Small intestine (tissue), 7 donors: ENCODE measurements at regions not wholly inside any gene's neighbourhood (a gene's known extent, or its start where the extent isn't known, plus 50 kb on each side); places are given as distances from the start of the nearest gene placed in this dataset.

Experiments
- DNase-seq, 2 donors: peaks; one replicate each; pipeline versions ENCODE4 v3.0.0 to v3.0.0-alpha.2; 2013
- FAIRE-seq: peaks from 2 replicates; lab custom pipeline; 2012; peaks lifted over from hg19 to GRCh38; lab: Jason Lieb, UNC
- H3K27ac ChIP-seq, 3 donors: one replicate each; pipeline ENCODE4 v1.5.1; 2013; ENCODE audit warnings: low read length in 2 of 3, mild to moderate bottlenecking in 2 of 3, control low read depth in 1 of 3, inconsistent platforms in 1 of 3, low read depth in 1 of 3, moderate library complexity in 1 of 3
- H3K27me3 ChIP-seq, 3 donors: one replicate each; pipeline ENCODE4 v1.6.1; 2013; ENCODE audit warnings: low read length in 3 of 3, inconsistent platforms in 1 of 3; ENCODE audit not compliant: control insufficient read depth in 3 of 3, insufficient read depth in 3 of 3
- H3K36me3 ChIP-seq, 3 donors: one replicate each; pipeline ENCODE4 v1.6.1; 2013; ENCODE audit warnings: low read length in 3 of 3, inconsistent platforms in 1 of 3, low read depth in 1 of 3, mild to moderate bottlenecking in 1 of 3, moderate library complexity in 1 of 3; ENCODE audit not compliant: control insufficient read depth in 3 of 3, insufficient read depth in 2 of 3
- H3K4me1 ChIP-seq, 3 donors: one replicate each; pipeline ENCODE4 v1.6.1; 2013; ENCODE audit warnings: low read length in 2 of 3, inconsistent platforms in 1 of 3, low read depth in 1 of 3, mild to moderate bottlenecking in 1 of 3, moderate library complexity in 1 of 3; ENCODE audit not compliant: control insufficient read depth in 3 of 3, insufficient read depth in 2 of 3
- H3K4me3 ChIP-seq, 3 donors: one replicate each; pipeline ENCODE4 v1.5.1; 2013; ENCODE audit warnings: low read length in 3 of 3, control low read depth in 1 of 3, inconsistent platforms in 1 of 3, low read depth in 1 of 3, mild to moderate bottlenecking in 1 of 3, moderate library complexity in 1 of 3
- H3K9me3 ChIP-seq, 2 donors: one replicate each; pipeline ENCODE4 v1.6.1; 2013; ENCODE audit warnings: low read depth in 1 of 2, low read length in 1 of 2; ENCODE audit not compliant: control insufficient read depth in 2 of 2, insufficient read depth in 1 of 2
- WGBS, 3 donors: extraction: QIAGEN DNeasy Blood & Tissue Kit; methylation state at CpG; one replicate each; pipeline ENCODE4 v1.1.7; 2013; 5-methylcytosine and 5-hydroxymethylcytosine counted together
- donor health status: healthy with polysubstance abuse.
- donor health status: control.
- donor health status: control.
- donor health status: Bipolar disorder and iron deficiency.
- donor health status: healthy.

DNA sequence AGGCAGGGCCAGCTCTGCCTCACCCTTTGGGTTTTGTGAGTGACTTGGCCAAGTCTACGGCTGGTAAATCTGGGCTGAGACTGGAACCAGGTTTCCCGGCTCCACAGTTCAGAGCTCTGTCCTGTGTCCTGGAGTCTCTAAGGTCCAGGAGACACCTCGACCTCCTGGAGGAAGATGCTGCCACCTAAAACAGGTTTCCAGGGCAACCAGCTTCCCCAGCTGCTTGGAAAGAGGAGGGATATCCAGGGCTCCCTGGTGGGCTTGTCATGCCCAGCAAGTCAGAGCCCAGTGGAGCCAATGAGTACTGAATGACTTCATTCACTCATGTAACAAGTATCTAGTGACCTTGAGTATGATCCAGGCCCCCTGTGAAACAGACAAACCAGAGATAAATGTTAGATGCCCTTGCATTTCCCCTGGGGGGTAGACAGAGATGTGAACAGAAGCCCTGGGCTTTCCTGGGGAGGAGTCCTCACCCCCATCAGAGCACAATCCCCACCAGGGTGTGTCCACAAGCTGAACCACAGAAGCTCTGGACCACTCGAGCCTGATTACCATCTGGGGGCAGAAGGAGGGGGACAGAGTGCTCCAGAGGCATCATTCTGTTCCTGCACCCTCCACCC lies 181.2 kb upstream of the RAB4A start:
- WGBS, 3 donors: 71 to 86% (median 74%) methylated on average over 4 of the region's 4 CpGs
- H3K36me3 ChIP-seq: no peaks in the 10 kb centered on the region
- DNase-seq: no peak
- H3K27me3 ChIP-seq: no peaks in the 10 kb centered on the region
- no peak overlapping the region for H3K27ac ChIP-seq
- H3K4me3 ChIP-seq: no peak overlapping the region
- no peak for FAIRE-seq
- peaks cover 0 to 11% (median 0%) of the 10 kb centered on the region in 3 donors for H3K4me1 ChIP-seq
- H3K9me3 ChIP-seq: no peaks in the 10 kb centered on the region

DNA sequence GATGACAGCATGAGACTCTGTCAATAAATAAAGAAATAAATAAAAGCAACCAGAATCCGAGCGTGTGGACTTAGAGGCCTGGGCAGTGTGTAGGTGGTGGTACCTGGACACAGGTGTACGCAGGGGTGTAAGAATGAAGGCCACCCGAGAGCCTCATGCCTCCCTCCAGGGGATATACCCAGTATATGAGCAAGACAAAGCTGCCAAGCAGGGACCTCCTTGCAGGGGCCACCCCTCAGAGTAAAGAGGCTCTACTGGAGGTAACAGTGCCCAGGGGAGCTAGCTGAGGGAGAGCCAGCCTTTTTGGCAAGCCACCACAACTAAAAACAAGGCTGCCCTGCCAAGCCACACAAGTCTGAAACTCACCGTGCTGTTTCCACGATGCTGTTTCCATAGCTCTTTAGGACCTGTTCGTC lies 179.2 kb upstream of the RAB4A start:
- Histone ChIP-seq H3K4me1 (peaks cover 0 to 11% (median 0%) of the 10 kb centered on the region in 3 donors), H3K27ac (no peak overlapping the region), H3K4me3 (no peak overlapping the region), H3K36me3 (no peaks in the 10 kb centered on the region), H3K9me3 (peaks cover 0 to 3% of the 10 kb centered on the region in 2 donors), H3K27me3 (no peaks in the 10 kb centered on the region)
- WGBS, 3 donors: 88 to 89% (median 88%) methylated on average over 7 of the region's 7 CpGs
- DNase-seq (no peak), FAIRE-seq (no peak)

DNA sequence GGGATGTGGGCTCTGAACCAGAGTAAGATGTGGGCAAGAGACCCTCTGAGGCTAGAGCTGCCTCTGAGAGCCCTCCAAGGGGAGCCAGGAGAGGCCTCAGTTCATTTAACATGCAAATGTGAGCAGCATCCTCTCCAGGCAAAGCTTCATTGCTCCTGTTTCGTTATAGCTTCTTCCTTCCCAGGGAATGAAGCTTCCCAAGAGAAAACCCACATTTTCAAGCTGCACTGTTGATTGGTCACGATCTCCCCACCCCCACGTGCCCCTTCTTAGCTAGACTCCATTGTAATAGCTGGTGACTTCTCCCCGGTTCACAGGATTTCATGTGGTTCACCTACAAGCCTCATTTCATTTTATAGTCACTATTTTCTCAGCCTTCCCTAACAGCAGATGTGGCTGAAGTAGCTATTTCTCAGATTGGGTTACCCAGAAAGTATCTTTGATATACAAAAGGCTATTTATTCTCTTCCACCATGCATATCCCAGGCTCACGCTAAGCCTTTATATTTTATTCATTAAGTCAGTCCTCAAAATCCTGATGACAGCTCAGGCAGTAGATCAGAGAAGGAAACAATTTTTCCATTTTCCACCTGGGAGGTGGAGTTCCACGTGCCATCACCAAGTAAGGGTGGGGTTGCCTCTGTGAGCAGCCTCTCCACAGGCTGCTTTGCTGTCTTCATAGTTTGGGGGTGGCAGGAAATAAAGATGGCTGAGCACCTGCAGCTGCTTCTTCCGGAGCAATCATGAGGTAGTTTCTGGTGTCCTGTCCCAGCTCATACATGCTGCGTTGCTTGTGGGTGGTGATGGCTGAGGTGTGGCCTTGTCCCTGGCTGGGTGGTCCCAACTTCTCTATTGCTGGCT lies 178.3 kb upstream of the RAB4A start:
- Histone ChIP-seq H3K4me1 (peaks cover 0 to 11% (median 0%) of the 10 kb centered on the region in 3 donors), H3K27me3 (no peaks in the 10 kb centered on the region), H3K9me3 (peaks cover 0 to 3% of the 10 kb centered on the region in 2 donors), H3K4me3 (no peak overlapping the region), H3K27ac (no peak overlapping the region), H3K36me3 (no peaks in the 10 kb centered on the region)
- FAIRE-seq (no peak), DNase-seq (no peak)
- 67 to 81% (median 73%) methylated on average over 8 of the region's 8 CpGs for WGBS, 3 donors

DNA sequence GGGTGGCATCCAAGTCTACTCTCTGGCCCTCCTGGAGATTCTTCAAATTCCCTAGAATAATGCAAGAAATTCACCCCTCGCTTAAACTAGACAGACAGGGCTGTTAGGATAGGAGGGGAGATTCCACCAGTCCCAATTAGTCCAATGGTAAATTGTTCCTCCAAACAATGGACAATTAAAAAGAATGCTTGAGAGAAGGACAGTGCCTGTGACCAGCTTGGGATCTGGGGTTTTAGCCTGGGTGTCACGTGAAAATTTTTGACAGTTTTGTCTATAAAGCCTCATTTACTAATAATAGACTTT lies 177.7 kb upstream of the RAB4A start:
- H3K4me1 ChIP-seq: peaks cover 0 to 11% (median 0%) of the 10 kb centered on the region in 3 donors
- H3K4me3 ChIP-seq: no peak overlapping the region
- H3K27me3 ChIP-seq: no peaks in the 10 kb centered on the region
- no peaks in the 10 kb centered on the region for H3K36me3 ChIP-seq
- no peak for DNase-seq
- no peak for FAIRE-seq
- no peak overlapping the region for H3K27ac ChIP-seq
- 86 to 95% (median 94%) methylated on average over 2 of the region's 2 CpGs for WGBS, 3 donors
- peaks cover 0 to 3% of the 10 kb centered on the region in 2 donors for H3K9me3 ChIP-seq

DNA sequence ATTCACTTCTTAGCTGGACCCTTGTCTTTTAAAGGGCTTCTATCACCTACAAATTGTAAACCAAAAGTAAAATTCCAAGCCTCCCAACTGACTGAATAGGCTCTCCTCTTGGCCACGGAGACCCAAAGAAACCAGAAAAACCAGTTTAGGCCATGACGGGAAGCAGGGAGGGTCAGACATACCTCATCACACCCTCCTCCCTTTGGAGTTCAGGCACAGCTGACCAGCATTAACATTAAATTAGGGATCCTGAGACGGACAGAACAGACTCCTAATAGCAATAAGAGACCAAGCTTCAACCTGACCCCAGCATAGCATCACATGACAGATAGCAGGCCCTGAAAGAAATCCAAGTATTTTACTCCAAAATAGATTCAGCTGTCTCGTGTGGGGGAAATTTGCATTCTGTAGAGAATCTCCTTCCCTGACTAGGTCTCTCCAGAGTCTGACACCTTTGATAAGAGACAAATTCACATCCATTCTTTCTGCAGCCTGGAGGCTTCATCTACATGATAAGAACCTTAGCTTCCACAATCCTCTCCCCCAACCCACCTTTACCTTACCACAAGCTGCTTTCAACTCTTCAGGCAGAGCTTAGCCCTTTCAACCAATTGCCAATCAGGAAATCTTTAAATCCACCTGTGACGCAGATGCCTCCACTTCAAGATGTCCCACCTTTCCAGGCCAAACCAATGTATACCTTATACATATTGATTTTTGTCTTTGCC lies 177.1 kb upstream of the RAB4A start:
- no peak overlapping the region for H3K4me3 ChIP-seq
- 39 to 63% (median 52%) methylated on average over 5 of the region's 5 CpGs for WGBS, 3 donors
- H3K36me3 ChIP-seq: no peaks in the 10 kb centered on the region
- FAIRE-seq (no peak), DNase-seq (peak; percentile 71 to 78)
- peaks cover 0 to 3% of the 10 kb centered on the region in 2 donors for H3K9me3 ChIP-seq
- H3K27ac ChIP-seq: no peak overlapping the region
- no peaks in the 10 kb centered on the region for H3K27me3 ChIP-seq
- H3K4me1 ChIP-seq: peaks cover 0 to 11% (median 0%) of the 10 kb centered on the region in 3 donors

DNA sequence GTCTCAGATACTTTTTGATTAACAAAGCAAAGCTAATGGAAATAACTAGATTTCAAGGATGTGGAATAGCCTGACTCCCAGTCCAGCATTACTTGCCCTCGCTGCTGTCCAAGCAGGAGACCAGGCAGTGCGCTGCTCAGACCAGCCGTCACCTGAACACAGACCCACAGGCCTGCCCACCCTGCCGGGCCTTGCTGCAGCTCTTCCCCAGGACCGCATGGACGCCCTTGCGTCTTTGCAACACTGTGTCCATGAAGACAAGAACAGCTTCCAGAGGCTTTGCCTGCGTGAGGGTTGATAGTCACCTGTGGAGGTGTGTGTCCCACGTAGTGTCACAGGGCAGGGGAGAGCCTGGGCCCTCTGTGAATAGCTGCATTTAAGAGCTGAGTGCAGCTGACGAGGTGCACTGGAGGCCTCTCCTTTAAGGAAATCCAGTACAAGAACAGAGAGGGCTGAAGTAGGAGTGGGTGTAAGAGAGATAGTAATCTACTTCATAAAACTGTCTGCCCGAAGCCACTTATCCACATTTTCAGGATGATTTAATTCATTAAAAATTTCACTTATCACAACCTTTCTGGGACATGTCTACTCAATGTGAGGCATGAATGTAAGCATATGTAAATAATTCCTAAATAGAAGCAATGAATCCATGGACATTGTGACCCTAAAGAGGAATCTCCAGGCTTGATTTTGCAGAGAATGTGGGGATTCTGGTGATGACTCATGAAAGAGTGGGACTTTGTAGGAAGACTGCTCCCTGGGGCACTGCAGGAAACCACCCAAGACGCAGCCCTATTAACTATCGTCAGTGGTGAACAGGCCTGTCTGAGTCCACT lies 176.2 kb upstream of the RAB4A start:
- no peak overlapping the region for H3K27ac ChIP-seq
- FAIRE-seq (no peak), DNase-seq (no peak)

DNA sequence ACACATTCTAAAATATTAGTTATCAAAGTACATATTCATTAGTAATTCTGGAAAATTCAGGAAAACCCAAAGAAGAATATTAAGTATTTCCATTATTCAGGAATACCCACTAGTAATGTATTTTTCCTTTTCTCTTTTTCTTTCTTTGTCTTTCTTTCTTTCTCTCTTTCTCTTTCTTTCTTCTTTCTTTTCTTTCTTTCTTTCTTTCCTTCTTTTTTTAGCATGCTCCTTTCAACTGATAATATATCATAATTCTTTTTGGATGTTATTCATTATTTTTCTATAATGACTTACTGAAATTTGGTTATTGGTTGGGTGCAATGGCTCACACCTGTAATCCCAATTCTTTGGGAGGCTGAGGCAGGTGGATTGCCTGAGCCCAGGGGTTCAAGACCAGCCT lies 175.6 kb upstream of the RAB4A start:
- Histone ChIP-seq H3K36me3 (no peaks in the 10 kb centered on the region), H3K4me3 (no peak overlapping the region), H3K4me1 (peaks cover 0 to 21% (median 0%) of the 10 kb centered on the region in 3 donors), H3K9me3 (peaks cover 0 to 3% of the 10 kb centered on the region in 2 donors), H3K27me3 (no peaks in the 10 kb centered on the region), H3K27ac (no peak overlapping the region)
- DNase-seq: no peak
- no peak for FAIRE-seq

More for the DNA sequence above, 176.2 kb upstream of the RAB4A start:
- H3K36me3 ChIP-seq: no peaks in the 10 kb centered on the region
- H3K27me3 ChIP-seq: no peaks in the 10 kb centered on the region
- 91 to 94% (median 94%) methylated on average over 13 of the region's 13 CpGs for WGBS, 3 donors
- H3K9me3 ChIP-seq: peaks cover 0 to 3% of the 10 kb centered on the region in 2 donors
- H3K4me3 ChIP-seq: no peak overlapping the region
- peaks cover 0 to 20% (median 0%) of the 10 kb centered on the region in 3 donors for H3K4me1 ChIP-seq

DNA sequence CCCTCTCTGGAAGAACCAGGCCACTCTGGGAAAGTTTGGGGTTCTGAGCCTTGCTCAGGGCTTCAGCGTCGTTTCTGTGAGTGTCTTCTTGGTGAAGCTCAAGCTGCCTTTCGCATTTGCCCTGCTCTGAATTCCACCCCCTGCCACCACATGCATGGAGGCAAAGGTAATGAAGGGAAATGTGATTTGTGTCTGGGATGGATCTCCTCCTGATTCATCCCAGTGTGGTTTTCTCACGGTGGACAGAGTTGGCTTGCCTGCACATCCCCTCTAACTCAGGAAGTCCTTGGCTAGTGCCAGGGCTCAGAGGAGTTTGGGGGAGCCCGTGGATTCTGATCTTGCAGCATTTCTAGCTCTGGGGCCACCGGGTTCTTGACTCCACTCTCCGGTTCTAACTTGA lies 173.6 kb upstream of the RAB4A start:
- H3K4me1 ChIP-seq: peaks cover 0 to 21% (median 0%) of the 10 kb centered on the region in 3 donors
- DNase-seq (no peak), FAIRE-seq (no peak)
- WGBS, 3 donors: 93 to 95% (median 93%) methylated on average over 7 of the region's 7 CpGs
- no peaks in the 10 kb centered on the region for H3K27me3 ChIP-seq
- no peak overlapping the region for H3K27ac ChIP-seq
- peaks cover 0 to 3% of the 10 kb centered on the region in 2 donors for H3K9me3 ChIP-seq
- H3K4me3 ChIP-seq: no peak overlapping the region
- no peaks in the 10 kb centered on the region for H3K36me3 ChIP-seq
